Upper lobe of left lung (tissue), 6 donors: ENCODE measurements at regions not wholly inside any gene's neighbourhood (a gene's known extent, or its start where the extent isn't known, plus 50 kb on each side); places are given as distances from the start of the nearest gene placed in this dataset.

Source experiments
- ATAC-seq, 2 donors: fragments of 200-7000 bp; cut with Tn5 transposase; one replicate each; pipeline ENCODE4 v1.9.1; 2022; ENCODE audit warnings: mild to moderate bottlenecking in 2 of 2, moderate library complexity in 2 of 2; ENCODE audit not compliant: low FRiP score in 2 of 2
- DNase-seq, 2 donors: peaks; one replicate each; pipeline ENCODE4 v3.0.0-alpha.2; 2019 to 2020
- H3K27ac ChIP-seq, 4 donors: fragments of 200-600 bp; sonication (generic); one replicate each; pipeline ENCODE4 v1.5.1; 2016 to 2019
- H3K27me3 ChIP-seq, 4 donors: fragments of 200-600 bp; sonication (generic); one replicate each; pipeline ENCODE4 v1.5.1; 2017 to 2019
- H3K36me3 ChIP-seq, 4 donors: fragments of 200-600 bp; sonication (generic); one replicate each; pipeline ENCODE4 v1.5.1; 2016 to 2019
- H3K4me1 ChIP-seq, 4 donors: fragments of 200-600 bp; sonication (generic); one replicate each; pipeline ENCODE4 v1.5.1; 2018 to 2019
- H3K4me3 ChIP-seq, 4 donors: fragments of 200-600 bp; sonication (generic); one replicate each; pipeline ENCODE4 v1.5.1; 2017 to 2019; ENCODE audit warnings: mild to moderate bottlenecking in 2 of 4, moderate library complexity in 1 of 4
- H3K9me3 ChIP-seq, 4 donors: fragments of 200-600 bp; sonication (generic); one replicate each; pipeline ENCODE4 v1.5.1; 2018 to 2019
- EP300 ChIP-seq, 4 donors: sonication (generic); formaldehyde crosslinking; IDR thresholded peaks; one replicate each; pipeline ENCODE4 v1.5.1; 2017; ENCODE audit warnings: antibody characterized with exemption in 4 of 4, control low read depth in 2 of 4
- POLR2A ChIP-seq, 4 donors: fragments of 450-650 bp; IDR thresholded peaks; one replicate each; pipeline ENCODE4 v1.5.1; 2016 to 2017; ENCODE audit warnings: antibody characterized with exemption in 4 of 4, mild to moderate bottlenecking in 2 of 4
- POLR2AphosphoS5 ChIP-seq, 2 donors: sonication (generic); formaldehyde crosslinking; IDR thresholded peaks; one replicate each; pipeline ENCODE4 v1.5.1; 2017; ENCODE audit warnings: antibody characterized with exemption in 2 of 2
- WGBS, 2 donors: methylation state at CpG; one replicate each; pipeline ENCODE4 v1.1.5; 2017 to 2018; 5-methylcytosine and 5-hydroxymethylcytosine counted together
- TF ChIP-seq, protein P1 (sequence below), 6 experiments: fragments of 450-650 bp in 4 of 6; fragments of 200-600 bp in 2 of 6; sonication (generic) in 2 of 6; IDR thresholded peaks; one replicate each; pipeline ENCODE4 v1.5.1; 2016 to 2019; ENCODE audit warnings: antibody characterized with exemption in 6 of 6
- donor health status: DM: no; HTN: no; CAD: no; lungs with moderate emphysema.
- donor health status: DM: no; HTN: yes; CAD: no; lungs with severe emphysema.

DNA sequence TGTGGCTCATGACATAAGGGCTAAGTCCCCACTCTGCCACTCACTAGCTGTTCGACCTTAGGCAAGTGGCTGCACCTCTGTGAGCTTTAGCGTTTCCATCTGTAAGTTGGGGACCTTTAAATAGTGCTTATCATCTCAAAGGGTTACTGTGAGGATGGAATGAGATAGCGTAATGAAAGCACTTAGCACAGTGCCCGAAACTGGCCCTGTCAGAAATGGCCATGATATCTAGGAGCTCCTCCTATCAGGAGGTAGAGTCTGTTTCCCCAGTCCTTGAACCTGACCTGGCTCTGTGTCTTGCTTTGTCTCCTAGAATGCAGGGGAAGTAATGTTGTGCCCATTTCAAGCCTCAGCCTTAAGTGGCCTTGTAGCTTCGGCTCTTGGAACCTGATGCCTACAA is 211.0 kb downstream of the RBM19 start:
- Histone ChIP-seq H3K9me3 (peaks cover 0 to 9% (median 0%) of the 10 kb centered on the region in 4 donors), H3K4me3 (no peak overlapping the region), H3K4me1 (no peaks in the 10 kb centered on the region), H3K36me3 (no peaks in the 10 kb centered on the region), H3K27ac (no peak overlapping the region), H3K27me3 (no peaks in the 10 kb centered on the region)
- TF ChIP-seq POLR2AphosphoS5 (IDR thresholded peaks at IDR 0.05) (no peak), EP300 (IDR thresholded peaks at IDR 0.05) (no peak), POLR2A (IDR thresholded peaks at IDR 0.05) (no peak)
- TF ChIP-seq, protein P1, sequence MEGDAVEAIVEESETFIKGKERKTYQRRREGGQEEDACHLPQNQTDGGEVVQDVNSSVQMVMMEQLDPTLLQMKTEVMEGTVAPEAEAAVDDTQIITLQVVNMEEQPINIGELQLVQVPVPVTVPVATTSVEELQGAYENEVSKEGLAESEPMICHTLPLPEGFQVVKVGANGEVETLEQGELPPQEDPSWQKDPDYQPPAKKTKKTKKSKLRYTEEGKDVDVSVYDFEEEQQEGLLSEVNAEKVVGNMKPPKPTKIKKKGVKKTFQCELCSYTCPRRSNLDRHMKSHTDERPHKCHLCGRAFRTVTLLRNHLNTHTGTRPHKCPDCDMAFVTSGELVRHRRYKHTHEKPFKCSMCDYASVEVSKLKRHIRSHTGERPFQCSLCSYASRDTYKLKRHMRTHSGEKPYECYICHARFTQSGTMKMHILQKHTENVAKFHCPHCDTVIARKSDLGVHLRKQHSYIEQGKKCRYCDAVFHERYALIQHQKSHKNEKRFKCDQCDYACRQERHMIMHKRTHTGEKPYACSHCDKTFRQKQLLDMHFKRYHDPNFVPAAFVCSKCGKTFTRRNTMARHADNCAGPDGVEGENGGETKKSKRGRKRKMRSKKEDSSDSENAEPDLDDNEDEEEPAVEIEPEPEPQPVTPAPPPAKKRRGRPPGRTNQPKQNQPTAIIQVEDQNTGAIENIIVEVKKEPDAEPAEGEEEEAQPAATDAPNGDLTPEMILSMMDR (IDR thresholded peaks at IDR 0.05), result no peak
- 58 to 72% methylated on average over 5 of the region's 5 CpGs for WGBS, 2 donors
- DNase-seq (no peak), ATAC-seq (no peak)

DNA sequence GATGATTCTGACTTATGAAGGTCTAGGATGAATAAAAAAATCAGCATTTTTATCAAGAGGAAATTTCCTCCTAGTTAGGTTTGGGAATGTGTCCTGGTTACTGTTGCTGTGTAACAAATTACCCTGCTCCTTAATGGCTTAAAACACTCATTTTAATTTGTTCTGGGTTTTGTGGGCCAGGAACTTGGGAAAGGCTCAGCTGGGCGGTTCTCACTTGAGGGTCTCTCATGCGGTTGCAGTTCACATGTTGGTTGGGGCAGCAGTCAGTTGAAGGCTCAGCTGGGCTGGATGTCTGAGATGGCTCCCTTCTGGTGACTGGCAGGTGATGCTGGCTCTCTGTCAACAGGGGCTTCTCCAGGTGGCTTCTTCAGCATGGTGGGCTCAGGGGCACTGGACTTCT is 214.6 kb downstream of the RBM19 start:
- Histone ChIP-seq H3K4me3 (no peak overlapping the region), H3K4me1 (no peaks in the 10 kb centered on the region), H3K27ac (no peak overlapping the region), H3K36me3 (no peaks in the 10 kb centered on the region), H3K27me3 (no peaks in the 10 kb centered on the region), H3K9me3 (peaks cover 0 to 9% (median 0%) of the 10 kb centered on the region in 4 donors)
- WGBS, 2 donors, result 92 to 93% methylated on average over 2 of the region's 2 CpGs
- TF ChIP-seq POLR2AphosphoS5 (IDR thresholded peaks at IDR 0.05) (no peak), EP300 (IDR thresholded peaks at IDR 0.05) (no peak), POLR2A (IDR thresholded peaks at IDR 0.05) (no peak)
- TF ChIP-seq, protein P1 (IDR thresholded peaks at IDR 0.05), result no peak
- DNase-seq (no peak), ATAC-seq (no peak)

DNA sequence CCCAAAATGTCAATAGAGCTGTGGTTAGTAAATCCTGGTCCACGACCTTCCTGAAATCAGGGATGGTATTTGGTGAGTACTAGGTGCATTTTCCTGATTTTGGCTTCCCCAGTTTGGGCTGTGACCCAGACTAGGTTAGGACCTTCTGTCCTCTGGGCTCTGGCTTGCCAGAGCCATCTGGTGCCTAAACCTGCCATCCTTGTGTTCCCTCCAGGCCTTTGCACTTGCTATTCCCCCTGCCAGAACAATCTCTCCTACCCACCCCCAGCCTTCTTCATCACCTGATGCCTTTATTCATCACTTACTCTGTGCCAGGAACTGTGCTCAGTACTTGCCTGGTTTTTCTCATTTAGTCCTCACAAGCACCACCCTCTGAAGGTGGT is 216.7 kb downstream of the RBM19 start:
- WGBS, 2 donors, result 67 to 80% methylated on average over 1 of the region's 1 CpG
- TF ChIP-seq POLR2AphosphoS5 (IDR thresholded peaks at IDR 0.05) (no peak), POLR2A (IDR thresholded peaks at IDR 0.05) (no peak), EP300 (IDR thresholded peaks at IDR 0.05) (no peak)
- TF ChIP-seq, protein P1 (IDR thresholded peaks at IDR 0.05), result no peak
- DNase-seq (no peak), ATAC-seq (no peak)
- H3K36me3 ChIP-seq, result no peaks in the 10 kb centered on the region
- H3K9me3 ChIP-seq, result peaks cover 0 to 9% (median 0%) of the 10 kb centered on the region in 4 donors
- H3K27ac ChIP-seq, result no peak overlapping the region
- no peak overlapping the region for H3K4me3 ChIP-seq
- no peaks in the 10 kb centered on the region for H3K4me1 ChIP-seq
- no peaks in the 10 kb centered on the region for H3K27me3 ChIP-seq

DNA sequence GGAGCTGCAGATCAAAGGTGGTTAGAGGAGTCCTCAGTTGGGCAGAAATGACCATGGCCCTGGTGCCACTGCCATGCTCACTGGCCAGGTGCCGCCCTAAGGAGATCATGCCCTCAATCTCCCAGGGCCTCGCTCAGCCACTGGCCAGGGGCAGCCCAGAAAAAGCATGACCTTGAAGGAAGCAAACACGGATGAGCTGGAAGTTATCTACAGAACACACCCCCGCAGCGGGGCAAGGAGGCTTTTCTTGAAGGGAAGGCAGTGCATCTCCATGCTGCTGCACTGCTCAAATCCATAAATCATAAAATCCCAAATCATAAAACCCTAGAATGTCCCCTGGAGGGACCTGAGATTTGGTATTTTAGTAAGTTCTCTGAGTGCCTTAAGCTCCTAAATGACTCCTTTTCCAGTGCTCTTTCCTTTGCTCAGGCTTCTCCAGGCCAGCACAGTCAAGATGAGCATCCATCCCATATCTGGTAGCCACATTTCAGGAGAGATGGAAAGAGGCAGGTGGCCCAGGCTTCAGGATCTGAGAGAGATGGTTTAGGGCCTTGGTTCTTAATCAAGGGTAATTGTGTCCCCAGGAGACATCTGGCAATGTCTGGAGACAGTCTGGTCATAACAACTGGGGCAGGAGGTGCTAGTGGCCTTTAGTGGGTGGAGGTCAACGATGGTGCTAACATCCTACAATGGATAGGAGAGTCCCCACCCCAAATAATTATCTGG is 217.3 kb downstream of the RBM19 start:
- 51 to 68% methylated on average over 3 to 6 of the region's 6 CpGs for WGBS, 2 donors
- TF ChIP-seq, protein P1 (IDR thresholded peaks at IDR 0.05), result no peak
- no peak for TF ChIP-seq POLR2AphosphoS5 (IDR thresholded peaks at IDR 0.05)
- no peak for TF ChIP-seq EP300 (IDR thresholded peaks at IDR 0.05)
- TF ChIP-seq POLR2A (IDR thresholded peaks at IDR 0.05), result no peak
- Histone ChIP-seq H3K4me1 (no peaks in the 10 kb centered on the region), H3K4me3 (no peak overlapping the region), H3K9me3 (peaks cover 0 to 9% (median 0%) of the 10 kb centered on the region in 4 donors), H3K27ac (no peak overlapping the region), H3K27me3 (no peaks in the 10 kb centered on the region), H3K36me3 (no peaks in the 10 kb centered on the region)
- no peak for DNase-seq
- no peak for ATAC-seq

DNA sequence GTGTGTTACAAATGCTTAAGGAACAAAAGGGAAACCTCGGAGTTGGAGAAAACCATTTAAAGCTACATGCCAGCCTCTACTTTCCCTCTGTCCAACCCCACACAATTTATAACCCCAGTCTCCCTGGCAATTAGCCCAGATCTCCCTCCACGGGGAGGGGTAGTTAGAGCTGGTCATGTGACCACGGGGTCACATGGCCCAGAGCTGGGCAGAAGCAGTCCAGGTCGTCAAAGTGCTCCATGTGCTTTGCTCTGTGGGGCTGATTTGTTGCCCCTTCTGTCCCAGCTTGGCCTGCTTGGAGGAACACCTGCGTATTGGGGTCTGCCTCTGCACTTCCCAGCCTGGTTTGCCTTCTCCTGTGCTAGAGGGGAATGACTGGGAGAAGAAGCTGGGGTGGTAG is 219.1 kb downstream of the RBM19 start:
- DNase-seq (no peak), ATAC-seq (no peak)
- no peaks in the 10 kb centered on the region for H3K36me3 ChIP-seq
- no peak overlapping the region for H3K4me3 ChIP-seq
- H3K27me3 ChIP-seq, result no peaks in the 10 kb centered on the region
- peaks cover 0 to 8% (median 0%) of the 10 kb centered on the region in 4 donors for H3K9me3 ChIP-seq
- no peaks in the 10 kb centered on the region for H3K4me1 ChIP-seq
- no peak overlapping the region for H3K27ac ChIP-seq
- TF ChIP-seq POLR2A (IDR thresholded peaks at IDR 0.05), result no peak
- no peak for TF ChIP-seq POLR2AphosphoS5 (IDR thresholded peaks at IDR 0.05)
- TF ChIP-seq, protein P1 (IDR thresholded peaks at IDR 0.05), result no peak
- no peak for TF ChIP-seq EP300 (IDR thresholded peaks at IDR 0.05)
- 37 to 39% methylated on average over 4 to 5 of the region's 5 CpGs for WGBS, 2 donors
